ENCODE measurements at regions not wholly inside any gene's neighbourhood (a gene's known extent, or its start where the extent isn't known, plus 50 kb on each side); places are given as distances from the start of the nearest gene placed in this dataset.

DNA sequence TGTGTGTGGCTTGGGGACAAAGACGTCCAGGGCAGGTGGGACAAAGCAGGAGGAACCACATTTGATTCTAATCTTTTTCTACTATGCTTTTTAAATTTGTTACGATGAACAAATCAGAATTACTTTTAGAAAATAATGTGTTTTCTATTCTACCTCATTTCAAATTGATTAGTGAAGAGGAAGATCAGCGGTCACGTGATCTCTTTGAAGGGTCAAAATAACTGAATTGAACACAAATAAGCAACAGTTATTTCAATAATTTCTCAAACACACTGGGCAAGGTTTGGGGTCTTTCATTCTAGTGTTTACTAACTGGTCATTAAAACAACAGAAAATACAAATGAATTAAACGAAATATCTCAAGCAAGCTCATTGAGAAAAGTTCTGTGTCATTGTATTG, 773.0 kb upstream of the IGFBP3 start (continued):
- TF ChIP-seq, protein P1, sequence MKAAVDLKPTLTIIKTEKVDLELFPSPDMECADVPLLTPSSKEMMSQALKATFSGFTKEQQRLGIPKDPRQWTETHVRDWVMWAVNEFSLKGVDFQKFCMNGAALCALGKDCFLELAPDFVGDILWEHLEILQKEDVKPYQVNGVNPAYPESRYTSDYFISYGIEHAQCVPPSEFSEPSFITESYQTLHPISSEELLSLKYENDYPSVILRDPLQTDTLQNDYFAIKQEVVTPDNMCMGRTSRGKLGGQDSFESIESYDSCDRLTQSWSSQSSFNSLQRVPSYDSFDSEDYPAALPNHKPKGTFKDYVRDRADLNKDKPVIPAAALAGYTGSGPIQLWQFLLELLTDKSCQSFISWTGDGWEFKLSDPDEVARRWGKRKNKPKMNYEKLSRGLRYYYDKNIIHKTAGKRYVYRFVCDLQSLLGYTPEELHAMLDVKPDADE (IDR thresholded peaks at IDR 0.05): no peak
- no peak for TF ChIP-seq REST (IDR thresholded peaks at IDR 0.05; ENCODE audit: unreplicated experiment)
- no peak for TF ChIP-seq ZNF114 (CRISPR knock-in tag; IDR thresholded peaks at IDR 0.05)

GRCh38 chr7:46687203-46687602, 766.1 kb upstream of the IGFBP3 start:
- no peak for DNase-seq (ENCODE audit: low spot score)
- H3K9me2 ChIP-seq (ENCODE audit: insufficient read depth): 0 out of 2 replicates have a peak, but pooled peaks cover 11% of the 10 kb centered on the region
- H3K79me2 ChIP-seq (replicated peaks; ENCODE audit: insufficient read depth): no peaks in the 10 kb centered on the region
- no peak overlapping the region for H3K4me3 ChIP-seq
- no peak overlapping the region for H3K27ac Mint-ChIP-seq
- no peaks in the 10 kb centered on the region for H4K20me1 ChIP-seq (replicated peaks; ENCODE audit: insufficient read depth)
- ATAC-seq: no peak
- H3K36me3 ChIP-seq (ENCODE audit: insufficient read depth): no peaks in the 10 kb centered on the region
- no peaks in the 10 kb centered on the region for H3K27me3 Mint-ChIP-seq (ENCODE audit: insufficient read depth, low read depth, poor library complexity)
- TF ChIP-seq JUNB (IDR thresholded peaks at IDR 0.05; ENCODE audit: unreplicated experiment) (no peak), REST (IDR thresholded peaks at IDR 0.05; ENCODE audit: unreplicated experiment) (no peak), ZNF331 (CRISPR knock-in tag; IDR thresholded peaks at IDR 0.05; ENCODE audit: low read depth) (no peak)
- H3K4me1 ChIP-seq (ENCODE audit: insufficient read depth): no peaks in the 10 kb centered on the region
- H3K27ac ChIP-seq (ENCODE audit: low read depth): no peak overlapping the region
- H2AFZ ChIP-seq: no peak overlapping the region
- H3K4me3 Mint-ChIP-seq: no peak overlapping the region
- no peaks in the 10 kb centered on the region for H3K4me1 Mint-ChIP-seq
- no peaks in the 10 kb centered on the region; the same call in 2 of the 3 replicates for H3K9me3 Mint-ChIP-seq
- no peak overlapping the region for H3K4me2 ChIP-seq
- no peaks in the 10 kb centered on the region for H3F3A ChIP-seq (replicated peaks; ENCODE audit: low read depth)
- H3K27me3 ChIP-seq (ENCODE audit: insufficient read depth): no peaks in the 10 kb centered on the region
- no peaks in the 10 kb centered on the region for H3K36me3 Mint-ChIP-seq (ENCODE audit: low read depth)
